Endothelial cell of umbilical vein (primary cell): ENCODE measurements at regions not wholly inside any gene's neighbourhood (a gene's known extent, or its start where the extent isn't known, plus 50 kb on each side); places are given as distances from the start of the nearest gene placed in this dataset.

Experiments used
- BruUV-seq: library from RNA; stranded (reverse); fragments of 400-500 nt; replicated peaks from 2 replicates; lab custom pipeline; 2021; lab: Mats Ljungman, UMichigan
- CTCF ChIA-PET: fragments of 300-600, 350-600 bp; sonication (Branson Sonifier 250); formaldehyde crosslinking; loops from one replicate; lab custom pipeline; 2021; ENCODE audit warnings: antibody characterized with exemption, inconsistent platforms; lab: Charles Lee
- POLR2A ChIA-PET: fragments of 300-600, 350-600 bp; sonication (Branson Sonifier 250); formaldehyde crosslinking; loops from one replicate; lab custom pipeline; 2021; ENCODE audit warnings: antibody characterized with exemption, inconsistent platforms; lab: Charles Lee
- DNase-seq: peaks from one replicate; pipeline ENCODE4 v3.0.0-alpha.2; 2011; ENCODE audit warnings: low read depth, low spot score
- FAIRE-seq: peaks from 2 replicates; lab custom pipeline; 2011; peaks lifted over from hg19 to GRCh38; lab: Jason Lieb, UNC
- H2AFZ ChIP-seq: 2 replicates; pipeline ENCODE4 v1.6.0; 2012; ENCODE audit warnings: low read depth, low read length, control low read depth, inconsistent platforms
- H3K27ac ChIP-seq: 2 replicates; pipeline ENCODE4 v1.5.1; 2011; ENCODE audit warnings: low read depth, mild to moderate bottlenecking, control low read depth, low read length, moderate library complexity; ENCODE audit not compliant: insufficient read depth
- H3K27me3 ChIP-seq, 2 experiments: 2 replicates each; pipeline versions ENCODE4 v1.6.0 to v1.6.1; 2011; ENCODE audit warnings: low read length in 2 of 2, mixed read lengths in 1 of 2; ENCODE audit not compliant: control insufficient read depth in 2 of 2, insufficient read depth in 2 of 2
- H3K36me3 ChIP-seq, 2 experiments: 2 replicates in 1 of 2; 3 replicates in 1 of 2; pipeline ENCODE4 v1.5.1; 2011; ENCODE audit warnings: low read length in 2 of 2, mild to moderate bottlenecking in 1 of 2, moderate library complexity in 1 of 2; ENCODE audit not compliant: control insufficient read depth in 2 of 2, insufficient read depth in 2 of 2; ENCODE audit errors: extremely low read depth in 1 of 2
- H3K4me1 ChIP-seq: 3 replicates; pipeline ENCODE4 v1.5.1; 2011; ENCODE audit warnings: mild to moderate bottlenecking, low read length; ENCODE audit not compliant: control insufficient read depth, insufficient read depth; ENCODE audit errors: extremely low read depth
- H3K4me2 ChIP-seq: 2 replicates; pipeline ENCODE4 v1.6.1; 2011; ENCODE audit warnings: low read length, control low read depth, mixed read lengths; ENCODE audit not compliant: insufficient read depth
- H3K4me3 ChIP-seq, 3 experiments: fragments of 200-600 bp in 1 of 3; sonication (generic), shearing (Covaris generic) in 1 of 3; replicated peaks in 1 of 3; 2 replicates each; pipeline ENCODE4 v1.5.1; 2011 to 2016; ENCODE audit warnings: control low read depth in 3 of 3, low read length in 3 of 3, mild to moderate bottlenecking in 2 of 3, inconsistent platforms in 1 of 3, low read depth in 1 of 3, moderate library complexity in 1 of 3; ENCODE audit not compliant: insufficient read depth in 1 of 3
- H3K79me2 ChIP-seq: 2 replicates; pipeline ENCODE4 v1.6.0; 2012; ENCODE audit warnings: low read length, inconsistent platforms; ENCODE audit not compliant: control insufficient read depth, insufficient read depth
- H3K9ac ChIP-seq: replicated peaks from 2 replicates; pipeline ENCODE3; 2011; ENCODE audit warnings: low read length, control low read depth; ENCODE audit not compliant: insufficient read depth; ENCODE audit errors: extremely low read depth
- H3K9me1 ChIP-seq: replicated peaks from 3 replicates; pipeline ENCODE4 v1.6.0; 2011; ENCODE audit warnings: mild to moderate bottlenecking, low read length; ENCODE audit not compliant: control insufficient read depth, insufficient read depth; ENCODE audit errors: extremely low read depth
- H3K9me3 ChIP-seq: replicated peaks from 2 replicates; pipeline ENCODE4 v1.5.1; 2012; ENCODE audit warnings: low read length, inconsistent platforms; ENCODE audit not compliant: control insufficient read depth, insufficient read depth
- H4K20me1 ChIP-seq: replicated peaks from 2 replicates; pipeline ENCODE3; 2011; ENCODE audit warnings: mild to moderate bottlenecking, low read length; ENCODE audit not compliant: control insufficient read depth, insufficient read depth; ENCODE audit errors: extremely low read depth
- CTCF ChIP-seq, 2 donors: IDR thresholded peaks; 1 replicate in 1 of 2; 2 replicates in 1 of 2; pipeline ENCODE4 v1.5.1; 2011; ENCODE audit warnings: low read length in 2 of 2, mild to moderate bottlenecking in 2 of 2, moderate library complexity in 2 of 2, control low read depth in 1 of 2, inconsistent platforms in 1 of 2, low read depth in 1 of 2; ENCODE audit not compliant: insufficient read depth in 1 of 2; ENCODE audit errors: extremely low read depth in 1 of 2
- EZH2 ChIP-seq: IDR thresholded peaks from 2 replicates; pipeline ENCODE4 v1.6.1; 2012; ENCODE audit warnings: borderline replicate concordance, low read depth, mild to moderate bottlenecking, moderate library complexity, low read length, inconsistent platforms; ENCODE audit not compliant: severe bottlenecking
- FOS ChIP-seq: IDR thresholded peaks from 2 replicates; pipeline ENCODE4 v1.6.1; 2011; ENCODE audit warnings: mild to moderate bottlenecking, low read length, moderate library complexity, borderline replicate concordance; ENCODE audit not compliant: insufficient read depth
- GATA2 ChIP-seq: IDR thresholded peaks from 2 replicates; pipeline ENCODE4 v1.7.0; 2011; ENCODE audit warnings: low read depth, mild to moderate bottlenecking, moderate library complexity, mixed read lengths, low read length; ENCODE audit not compliant: insufficient read length, insufficient read depth
- JUN ChIP-seq: IDR thresholded peaks from 2 replicates; pipeline ENCODE4 v1.6.1; 2011; ENCODE audit warnings: borderline replicate concordance, low read depth; ENCODE audit not compliant: insufficient read length, insufficient read depth
- MAX ChIP-seq: IDR thresholded peaks from 2 replicates; pipeline ENCODE4 v1.6.1; 2011; ENCODE audit not compliant: insufficient read depth, insufficient read length
- MYC ChIP-seq: IDR thresholded peaks from one replicate; pipeline ENCODE4 v1.6.1; 2011; ENCODE audit warnings: mild to moderate bottlenecking, low read depth, low read length
- POLR2A ChIP-seq: IDR thresholded peaks from 2 replicates; pipeline ENCODE4 v1.6.1; 2012; ENCODE audit warnings: low read depth, mild to moderate bottlenecking, control low read depth, low read length
- POLR2AphosphoS5 ChIP-seq: IDR thresholded peaks from 2 replicates; pipeline ENCODE4 v1.6.1; 2012; ENCODE audit warnings: low read depth, mild to moderate bottlenecking, control low read depth, low read length, moderate library complexity; ENCODE audit not compliant: insufficient read depth
- dilution Hi-C: fragments of 300-500 bp; cut with MboI; formaldehyde crosslinking; loops from one replicate; pipeline ENCODE4 v1.15.0; 2019; ENCODE audit warnings: low sequenced_read_pairs; ENCODE audit not compliant: extremely low pct_ligation_motif_present
- intact Hi-C: fragments of 100-400 bp; cut with micrococcal nuclease; formaldehyde crosslinking; loops from one replicate; pipeline ENCODE4 v1.10.0; 2022

GRCh38 chr9:26371236-26371635, 521.4 kb downstream of the CAAP1 start:
- no peaks in the 10 kb centered on the region for H3K4me1 ChIP-seq
- FAIRE-seq = no peak
- DNase-seq = no peak
- no peaks in the 10 kb centered on the region for H3K9me1 ChIP-seq
- H3K27me3 ChIP-seq = no peaks in the 10 kb centered on the region
- no peak for TF ChIP-seq JUN
- TF ChIP-seq POLR2AphosphoS5 = no peak
- no peak for TF ChIP-seq POLR2A
- TF ChIP-seq FOS = no peak
- no peak for TF ChIP-seq MAX
- no peak for TF ChIP-seq GATA2
- TF ChIP-seq MYC = no peak
- no peak for TF ChIP-seq CTCF (IDR thresholded peaks at IDR 0.05; ENCODE audit: extremely low read depth in 1 of 2, insufficient read depth in 1 of 2, low read depth in 1 of 2, low read length in 2 of 2)
- no peak for TF ChIP-seq EZH2
- H2AFZ ChIP-seq = no peak overlapping the region
- no peaks in the 10 kb centered on the region for H4K20me1 ChIP-seq
- H3K79me2 ChIP-seq = no peaks in the 10 kb centered on the region
- intact Hi-C loops (no loop called here), dilution Hi-C loops (no loop called here)
- no peak overlapping the region for H3K27ac ChIP-seq
- no peaks in the 10 kb centered on the region for H3K9me3 ChIP-seq
- no peak overlapping the region for H3K4me2 ChIP-seq
- no peak overlapping the region for H3K4me3 ChIP-seq
- POLR2A ChIA-PET = no interaction called here
- CTCF ChIA-PET = no interaction called here
- no TSS peak for BruUV-seq
- H3K36me3 ChIP-seq = no peaks in the 10 kb centered on the region
- no peak overlapping the region for H3K9ac ChIP-seq
